GM06990 (cell line): ENCODE measurements at regions not wholly inside any gene's neighbourhood (a gene's known extent, or its start where the extent isn't known, plus 50 kb on each side); places are given as distances from the start of the nearest gene placed in this dataset.

Experiments used
- DNase-seq: peaks from one replicate; pipeline ENCODE4 v3.0.0-alpha.2; 2011; ENCODE audit not compliant: insufficient read length; ENCODE audit errors: extremely low read depth
- H3K27me3 ChIP-seq: replicated peaks from 2 replicates; pipeline ENCODE4 v1.6.0; 2011; ENCODE audit warnings: low read length; ENCODE audit not compliant: control insufficient read depth, insufficient read depth
- H3K36me3 ChIP-seq: 2 replicates; pipeline ENCODE4 v1.5.1; 2011; ENCODE audit warnings: low read length; ENCODE audit not compliant: control insufficient read depth, insufficient read depth
- H3K4me3 ChIP-seq: replicated peaks from 2 replicates; pipeline ENCODE4 v1.5.1; 2011; ENCODE audit warnings: low read depth, mild to moderate bottlenecking, control low read depth, low read length
- TF ChIP-seq, protein P1 (sequence below): IDR thresholded peaks from 2 replicates; pipeline ENCODE4 v1.5.1; 2011; ENCODE audit warnings: low read length, control low read depth, mild to moderate bottlenecking, inconsistent platforms; ENCODE audit not compliant: insufficient read depth, poor library complexity, severe bottlenecking

DNA sequence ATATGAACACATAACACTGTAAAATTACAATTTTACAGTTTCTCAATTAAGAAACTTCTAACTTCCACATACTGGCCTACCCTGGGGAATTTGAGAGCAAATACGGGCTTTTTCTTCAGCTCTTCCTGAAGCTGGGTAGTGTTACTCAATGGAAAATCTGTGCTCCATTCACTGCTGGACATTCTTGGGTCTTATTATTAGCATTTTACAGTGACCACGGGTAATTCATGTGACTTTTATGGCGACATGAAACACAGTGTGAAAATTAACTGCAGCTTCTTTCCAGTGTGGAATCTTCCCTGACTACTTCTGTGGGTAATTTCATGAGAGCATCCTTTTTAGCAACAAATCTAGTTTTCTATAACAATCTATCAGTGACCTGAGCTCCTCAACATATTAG is 423.7 kb upstream of the ANO5 start:
- Histone ChIP-seq H3K27me3 (no peaks in the 10 kb centered on the region), H3K4me3 (no peak overlapping the region), H3K36me3 (no peaks in the 10 kb centered on the region)
- TF ChIP-seq, protein P1, sequence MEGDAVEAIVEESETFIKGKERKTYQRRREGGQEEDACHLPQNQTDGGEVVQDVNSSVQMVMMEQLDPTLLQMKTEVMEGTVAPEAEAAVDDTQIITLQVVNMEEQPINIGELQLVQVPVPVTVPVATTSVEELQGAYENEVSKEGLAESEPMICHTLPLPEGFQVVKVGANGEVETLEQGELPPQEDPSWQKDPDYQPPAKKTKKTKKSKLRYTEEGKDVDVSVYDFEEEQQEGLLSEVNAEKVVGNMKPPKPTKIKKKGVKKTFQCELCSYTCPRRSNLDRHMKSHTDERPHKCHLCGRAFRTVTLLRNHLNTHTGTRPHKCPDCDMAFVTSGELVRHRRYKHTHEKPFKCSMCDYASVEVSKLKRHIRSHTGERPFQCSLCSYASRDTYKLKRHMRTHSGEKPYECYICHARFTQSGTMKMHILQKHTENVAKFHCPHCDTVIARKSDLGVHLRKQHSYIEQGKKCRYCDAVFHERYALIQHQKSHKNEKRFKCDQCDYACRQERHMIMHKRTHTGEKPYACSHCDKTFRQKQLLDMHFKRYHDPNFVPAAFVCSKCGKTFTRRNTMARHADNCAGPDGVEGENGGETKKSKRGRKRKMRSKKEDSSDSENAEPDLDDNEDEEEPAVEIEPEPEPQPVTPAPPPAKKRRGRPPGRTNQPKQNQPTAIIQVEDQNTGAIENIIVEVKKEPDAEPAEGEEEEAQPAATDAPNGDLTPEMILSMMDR = no peak
- no peak for DNase-seq

DNA sequence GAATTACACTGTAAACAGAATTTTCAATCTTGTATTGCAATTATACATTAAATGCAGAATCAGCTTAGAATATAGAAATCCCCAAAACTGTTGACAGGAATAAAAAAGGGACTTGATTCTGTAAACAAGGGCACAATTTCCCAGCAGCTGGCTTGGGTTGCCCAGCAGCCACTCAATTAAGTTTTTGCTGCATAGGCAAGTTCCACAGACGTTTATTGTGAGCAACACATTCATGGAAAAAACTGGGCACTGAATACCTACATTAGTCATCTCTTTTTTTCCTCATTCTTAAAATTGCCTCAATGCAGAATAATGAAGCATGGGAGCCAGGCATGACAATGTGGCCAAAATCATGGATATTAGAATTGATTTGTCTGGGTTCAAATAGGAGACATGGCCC is 421.8 kb upstream of the ANO5 start:
- Histone ChIP-seq H3K27me3 (no peaks in the 10 kb centered on the region), H3K36me3 (no peaks in the 10 kb centered on the region), H3K4me3 (no peak overlapping the region)
- TF ChIP-seq, protein P1 = no peak
- DNase-seq = no peak

DNA sequence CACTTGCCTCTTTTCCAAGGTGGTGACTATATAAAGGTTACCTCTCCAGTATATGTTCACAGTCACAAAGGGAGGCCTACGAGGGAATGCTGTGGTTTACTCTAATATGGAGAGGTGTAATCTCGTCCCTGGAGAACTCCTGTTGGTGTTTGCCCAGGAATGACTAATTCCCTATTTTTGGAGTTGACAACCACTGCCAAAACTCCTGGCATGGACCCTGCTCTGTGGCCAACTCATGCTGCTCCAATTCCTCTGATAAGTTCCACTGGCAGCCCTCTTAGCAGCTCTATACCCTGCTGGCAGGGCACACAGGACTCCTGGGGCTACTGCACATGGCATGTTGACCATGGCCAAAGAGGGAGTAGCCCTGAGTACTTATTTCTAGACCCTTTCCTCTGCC is 418.7 kb upstream of the ANO5 start:
- Histone ChIP-seq H3K4me3 (no peak overlapping the region), H3K27me3 (no peaks in the 10 kb centered on the region), H3K36me3 (no peaks in the 10 kb centered on the region)
- TF ChIP-seq, protein P1 = no peak
- DNase-seq = no peak

DNA sequence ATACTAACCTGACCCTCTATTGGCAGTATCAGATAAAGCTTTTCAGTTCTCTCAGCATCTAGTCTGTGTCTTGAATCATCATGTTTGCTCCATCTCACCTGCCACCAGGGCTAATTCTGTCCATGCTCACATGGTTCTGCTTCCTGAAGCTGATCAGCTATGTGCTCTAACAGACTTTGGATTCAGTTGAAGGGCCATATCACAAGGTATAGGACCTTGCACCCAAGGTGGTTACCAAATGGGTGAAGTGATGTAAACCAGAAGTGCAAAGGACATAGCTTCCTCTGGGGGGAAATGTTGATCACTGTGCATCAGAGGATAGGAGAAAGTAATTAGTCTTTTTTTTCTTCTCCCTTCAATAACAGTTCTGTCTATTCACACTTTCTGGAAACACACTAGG is 417.0 kb upstream of the ANO5 start:
- no peak for DNase-seq
- no peak overlapping the region for H3K4me3 ChIP-seq
- no peaks in the 10 kb centered on the region for H3K27me3 ChIP-seq
- TF ChIP-seq, protein P1 = no peak
- H3K36me3 ChIP-seq = no peaks in the 10 kb centered on the region

DNA sequence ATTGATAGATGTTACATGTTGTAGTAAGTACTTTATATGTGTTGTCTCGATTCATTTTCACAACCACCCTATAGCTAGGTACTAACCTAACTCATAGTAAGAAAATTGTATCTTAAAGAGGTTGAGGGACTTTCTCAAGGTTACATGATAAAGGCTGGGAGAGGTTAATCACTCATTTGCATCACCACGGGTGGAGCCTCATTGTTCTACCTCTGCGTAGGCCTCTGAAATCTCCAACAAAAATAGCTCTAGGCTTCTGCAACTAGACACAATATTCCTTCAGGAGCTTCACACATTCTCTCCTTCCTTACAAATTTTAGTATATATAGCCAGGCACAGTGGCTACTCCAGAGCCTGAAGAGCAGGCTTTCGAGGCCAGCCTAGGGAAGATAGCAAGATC is 408.9 kb upstream of the ANO5 start:
- TF ChIP-seq, protein P1 = no peak
- no peaks in the 10 kb centered on the region for H3K27me3 ChIP-seq
- no peak overlapping the region for H3K4me3 ChIP-seq
- H3K36me3 ChIP-seq = no peaks in the 10 kb centered on the region
- DNase-seq = no peak

DNA sequence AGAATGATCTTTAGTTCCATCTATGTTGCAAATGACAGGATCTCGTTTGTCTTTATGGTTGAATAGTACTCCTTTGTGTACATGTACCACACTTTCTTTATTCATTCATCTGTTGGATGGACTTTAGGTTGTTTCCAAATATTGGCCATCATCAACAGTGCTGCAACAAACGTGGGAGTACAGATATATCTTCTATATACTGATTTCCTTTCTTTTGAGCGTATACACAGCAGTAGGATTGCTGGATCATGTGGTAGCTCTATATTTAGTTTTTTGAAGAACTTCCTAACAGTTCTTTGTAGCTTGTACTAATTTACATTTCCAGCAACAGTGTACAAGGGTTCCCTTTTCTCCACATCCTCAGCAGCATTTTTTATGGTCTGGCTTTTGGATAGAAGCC is 407.5 kb upstream of the ANO5 start:
- Histone ChIP-seq H3K36me3 (no peaks in the 10 kb centered on the region), H3K4me3 (no peak overlapping the region), H3K27me3 (no peaks in the 10 kb centered on the region)
- TF ChIP-seq, protein P1 = no peak
- no peak for DNase-seq
